Neuronal stem cell (in vitro differentiated cells): ENCODE measurements at regions not wholly inside any gene's neighbourhood (a gene's known extent, or its start where the extent isn't known, plus 50 kb on each side); places are given as distances from the start of the nearest gene placed in this dataset.
A peak's percentile ranks its signal among the peaks of the same experiment; 100 is the strongest.

Source experiments
- DNase-seq: peaks from one replicate; pipeline ENCODE4 v3.0.0-alpha.2; 2013; ENCODE audit warnings: low spot score
- H2AFZ ChIP-seq: one replicate; pipeline ENCODE4 v1.6.1; 2013; ENCODE audit warnings: mild to moderate bottlenecking, low read length, inconsistent platforms
- H2AK5ac ChIP-seq: 2 replicates; pipeline ENCODE4 v1.6.1; 2013; ENCODE audit warnings: low read depth, mild to moderate bottlenecking, inconsistent platforms, low read length, moderate library complexity, mixed read lengths
- H2BK120ac ChIP-seq: 2 replicates; pipeline ENCODE4 v1.6.1; 2013; ENCODE audit warnings: low read depth, mild to moderate bottlenecking, inconsistent platforms, low read length, moderate library complexity, mixed read lengths
- H2BK12ac ChIP-seq: one replicate; pipeline ENCODE4 v1.6.1; 2013; ENCODE audit warnings: low read length, inconsistent platforms
- H2BK15ac ChIP-seq: 2 replicates; pipeline ENCODE4 v1.6.1; 2013; ENCODE audit warnings: mild to moderate bottlenecking, low read length, inconsistent platforms, mixed read lengths
- H2BK5ac ChIP-seq: one replicate; pipeline ENCODE4 v1.6.1; 2013; ENCODE audit warnings: inconsistent platforms, mild to moderate bottlenecking, low read length, moderate library complexity
- H3K14ac ChIP-seq: one replicate; pipeline ENCODE4 v1.6.1; 2013; ENCODE audit warnings: low read length, inconsistent platforms
- H3K18ac ChIP-seq: 2 replicates; pipeline ENCODE4 v1.6.1; 2013; ENCODE audit warnings: low read length, inconsistent platforms
- H3K23ac ChIP-seq: 2 replicates; pipeline ENCODE4 v1.6.1; 2013; ENCODE audit warnings: low read depth, mild to moderate bottlenecking, mixed read lengths, low read length, inconsistent platforms; ENCODE audit not compliant: poor library complexity
- H3K27ac ChIP-seq: replicated peaks from 3 replicates; pipeline ENCODE4 v1.5.1; 2013; ENCODE audit warnings: low read length, inconsistent platforms
- H3K27me3 ChIP-seq, 3 experiments: 2 replicates each; pipeline ENCODE4 v1.6.1; 2013; ENCODE audit warnings: low read length in 3 of 3, mild to moderate bottlenecking in 2 of 3, inconsistent platforms in 1 of 3, low read depth in 1 of 3, mixed read lengths in 1 of 3, moderate library complexity in 1 of 3; ENCODE audit not compliant: control insufficient read depth in 3 of 3, insufficient read depth in 3 of 3
- H3K36me3 ChIP-seq, 2 donors: replicated peaks in 1 of 2; 2 replicates each; pipeline ENCODE4 v1.6.1; 2013; ENCODE audit warnings: low read length in 2 of 2; ENCODE audit not compliant: control insufficient read depth in 2 of 2, insufficient read depth in 2 of 2
- H3K4ac ChIP-seq: 2 replicates; pipeline ENCODE4 v1.6.1; 2013; ENCODE audit warnings: inconsistent platforms, mild to moderate bottlenecking, low read length, moderate library complexity
- H3K4me1 ChIP-seq, 2 donors: 1 replicate in 1 of 2; 2 replicates in 1 of 2; pipeline ENCODE4 v1.6.1; 2013; ENCODE audit warnings: low read length in 2 of 2, low read depth in 1 of 2; ENCODE audit not compliant: control insufficient read depth in 2 of 2, insufficient read depth in 1 of 2
- H3K4me2 ChIP-seq: one replicate; pipeline ENCODE4 v1.6.1; 2013; ENCODE audit warnings: mild to moderate bottlenecking, low read length, inconsistent platforms; ENCODE audit not compliant: insufficient read depth, poor library complexity, severe bottlenecking
- H3K4me3 ChIP-seq, 2 donors: 2 replicates each; pipeline ENCODE4 v1.5.1; 2013; ENCODE audit warnings: low read length in 2 of 2, mild to moderate bottlenecking in 2 of 2, inconsistent platforms in 1 of 2, moderate library complexity in 1 of 2
- H3K79me1 ChIP-seq: one replicate; pipeline ENCODE4 v1.6.1; 2013; ENCODE audit warnings: low read depth, mild to moderate bottlenecking, inconsistent platforms, low read length, moderate library complexity
- H3K9ac ChIP-seq: one replicate; pipeline ENCODE4 v1.6.1; 2013; ENCODE audit warnings: mild to moderate bottlenecking, low read depth, low read length, inconsistent platforms; ENCODE audit not compliant: poor library complexity
- H3K9me3 ChIP-seq, 2 donors: replicated peaks in 1 of 2; 2 replicates each; pipeline versions ENCODE3 to v1.6.1; 2013; ENCODE audit warnings: low read length in 2 of 2, mild to moderate bottlenecking in 2 of 2, inconsistent platforms in 1 of 2, low read depth in 1 of 2, mixed read lengths in 1 of 2, moderate library complexity in 1 of 2; ENCODE audit not compliant: control insufficient read depth in 2 of 2, insufficient read depth in 1 of 2
- H4K8ac ChIP-seq: one replicate; pipeline ENCODE4 v1.6.1; 2013; ENCODE audit warnings: low read depth, mild to moderate bottlenecking, inconsistent platforms, low read length, moderate library complexity
- H4K91ac ChIP-seq: one replicate; pipeline ENCODE4 v1.6.1; 2013; ENCODE audit warnings: low read length, low read depth, mild to moderate bottlenecking, inconsistent platforms; ENCODE audit not compliant: poor library complexity
- WGBS, 2 donors: extraction: QIAGEN DNeasy Blood & Tissue Kit; methylation state at CpG; one replicate each; pipeline ENCODE4 v1.1.7; 2013; ENCODE audit warnings: missing lambda C conversion rate in 2 of 2, mixed read lengths in 1 of 2; ENCODE audit not compliant: insufficient read length in 2 of 2, insufficient replicate concordance in 1 of 2; ENCODE audit errors: extremely low coverage in 2 of 2; 5-methylcytosine and 5-hydroxymethylcytosine counted together

- H3K79me1 ChIP-seq: no peaks in the 10 kb centered on the region
- H3K4me3 ChIP-seq: no peak overlapping the region
- H2AFZ ChIP-seq: peak overlapping the region; percentile 38
- no peak overlapping the region for H3K4me2 ChIP-seq
- H3K9ac ChIP-seq: no peak overlapping the region
- no CpG with 5 or more reads among the region's 5 CpGs for WGBS, 2 donors
- H4K8ac ChIP-seq: no peak overlapping the region
- H2BK120ac ChIP-seq: no peak overlapping the region
- no peak overlapping the region for H3K23ac ChIP-seq
- H3K36me3 ChIP-seq: no peaks in the 10 kb centered on the region
- no peak overlapping the region for H3K18ac ChIP-seq
- no peak overlapping the region for H2BK12ac ChIP-seq
- H2AK5ac ChIP-seq: no peak overlapping the region
- no peak overlapping the region for H3K14ac ChIP-seq
- H2BK15ac ChIP-seq: no peak overlapping the region
- peaks cover 0 to 11% (median 0%) of the 10 kb centered on the region in 3 experiments for H3K27me3 ChIP-seq
- no peaks in the 10 kb centered on the region for H3K9me3 ChIP-seq
- H4K91ac ChIP-seq: no peak overlapping the region
- DNase-seq: peak; percentile 95
- peaks cover 0 to 22% of the 10 kb centered on the region in 2 donors for H3K4me1 ChIP-seq
- no peak overlapping the region for H3K27ac ChIP-seq
- H3K4ac ChIP-seq: no peak overlapping the region
- no peak overlapping the region for H2BK5ac ChIP-seq
These were observed 67.7 kb upstream of the RAB4A start for GRCh38 chr1:229203030-229203751.

- Histone ChIP-seq H2AFZ (peak overlapping the region; percentile 70), H4K8ac (no peak overlapping the region), H3K27me3 (peaks cover 0 to 11% (median 0%) of the 10 kb centered on the region in 3 experiments), H3K23ac (no peak overlapping the region), H3K4me2 (no peak overlapping the region), H2AK5ac (peak overlapping the region; percentile 72), H3K4me3 (no peak overlapping the region), H2BK120ac (no peak overlapping the region), H3K18ac (no peak overlapping the region), H3K36me3 (no peaks in the 10 kb centered on the region), H2BK15ac (peak overlapping the region; percentile 62), H3K14ac (no peak overlapping the region), H3K9me3 (peaks cover 0 to 3% of the 10 kb centered on the region in 2 donors), H3K9ac (no peak overlapping the region), H2BK5ac (no peak overlapping the region), H3K4me1 (peaks cover 0 to 22% of the 10 kb centered on the region in 2 donors), H3K27ac (no peak overlapping the region), H4K91ac (no peak overlapping the region), H2BK12ac (no peak overlapping the region), H3K4ac (no peak overlapping the region), H3K79me1 (no peaks in the 10 kb centered on the region)
- WGBS, 2 donors: no CpG with 5 or more reads among the region's 11 CpGs
- no peak for DNase-seq
These were observed 66.8 kb upstream of the RAB4A start for GRCh38 chr1:229203991-229204632.

GRCh38 chr1:229204921-229205777 is 65.8 kb upstream of the RAB4A start:
- H3K4ac ChIP-seq: no peak overlapping the region
- peaks cover 0 to 3% of the 10 kb centered on the region in 2 donors for H3K9me3 ChIP-seq
- H3K23ac ChIP-seq: no peak overlapping the region
- no peak overlapping the region for H3K9ac ChIP-seq
- H4K8ac ChIP-seq: no peak overlapping the region
- no peak overlapping the region for H3K14ac ChIP-seq
- no CpG with 5 or more reads among the region's 17 CpGs for WGBS, 2 donors
- no peak overlapping the region for H2BK12ac ChIP-seq
- no peak for DNase-seq
- no peak overlapping the region for H2BK15ac ChIP-seq
- peak overlapping the region; percentile 70 for H2AFZ ChIP-seq
- no peaks in the 10 kb centered on the region for H3K36me3 ChIP-seq
- peak overlapping the region; percentile 11 for H3K18ac ChIP-seq
- no peak overlapping the region for H3K27ac ChIP-seq
- no peak overlapping the region for H2BK120ac ChIP-seq
- peaks cover 0 to 11% (median 0%) of the 10 kb centered on the region in 3 experiments for H3K27me3 ChIP-seq
- H2AK5ac ChIP-seq: no peak overlapping the region
- peaks cover 0 to 18% of the 10 kb centered on the region in 2 donors for H3K4me1 ChIP-seq
- no peaks in the 10 kb centered on the region for H3K79me1 ChIP-seq
- no peak overlapping the region for H3K4me2 ChIP-seq
- H2BK5ac ChIP-seq: no peak overlapping the region
- H4K91ac ChIP-seq: no peak overlapping the region
- H3K4me3 ChIP-seq: no peak overlapping the region
